Activated CD4-positive, alpha-beta T cell treated with anti-CD3 and anti-CD28 coated beads, Interleukin-10, Interleukin-2, amounts not matched to agents 100 ng/mL and 50 ng/mL, durations not matched to agents 16 hours and 8 hours (primary cell): ENCODE measurements at regions not wholly inside any gene's neighbourhood (a gene's known extent, or its start where the extent isn't known, plus 50 kb on each side); places are given as distances from the start of the nearest gene placed in this dataset.
"Not testable (repeated sequence)": the region's sequence is repeated elsewhere in the genome, so short reads cannot be mapped to it uniquely, and the experiment has no call there.

Experiments used
- DNase-seq: peaks from one replicate; pipeline ENCODE4 v3.0.0-alpha.2; 2020

DNA sequence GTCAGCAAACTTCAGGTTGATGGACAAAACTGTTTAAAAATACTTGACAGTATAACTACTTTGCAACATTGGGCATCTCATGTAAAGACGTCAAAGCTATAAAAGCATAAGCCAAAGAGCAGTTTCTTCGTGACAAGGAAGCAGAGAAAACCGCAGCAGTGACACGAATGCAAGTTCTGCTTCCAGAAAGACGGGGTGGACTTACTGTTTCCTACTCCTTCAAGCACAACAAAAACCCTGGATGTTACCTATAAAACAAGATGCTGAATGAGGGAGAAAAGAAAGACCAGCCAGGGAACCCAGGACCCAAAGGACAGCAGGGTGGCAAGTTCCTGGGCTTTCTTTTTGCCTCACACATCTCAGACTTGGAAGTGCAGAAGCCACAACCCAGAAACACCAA lies 98.0 kb downstream of the DLL1 start:
- DNase-seq, result no peak

DNA sequence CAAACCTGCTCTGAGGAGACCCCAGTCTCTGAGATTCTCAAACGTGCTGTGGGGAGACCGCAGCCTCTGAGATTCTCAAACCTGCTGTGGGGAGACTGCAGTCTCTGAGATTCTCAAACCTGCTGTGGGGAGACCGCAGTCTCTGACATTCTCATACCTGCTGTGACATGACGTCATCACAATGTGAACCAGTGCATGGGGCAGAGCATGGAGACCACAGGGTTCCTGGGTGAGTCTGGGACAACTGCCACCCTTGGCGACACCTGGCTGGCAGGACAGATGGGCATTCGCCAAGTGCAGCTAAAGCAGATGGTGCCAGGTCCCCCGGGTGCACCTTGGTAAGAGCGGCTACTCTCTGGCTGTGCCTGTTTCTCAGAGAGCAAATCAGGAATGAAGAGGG lies 98.8 kb downstream of the DLL1 start:
- not testable (repeated sequence) for DNase-seq

DNA sequence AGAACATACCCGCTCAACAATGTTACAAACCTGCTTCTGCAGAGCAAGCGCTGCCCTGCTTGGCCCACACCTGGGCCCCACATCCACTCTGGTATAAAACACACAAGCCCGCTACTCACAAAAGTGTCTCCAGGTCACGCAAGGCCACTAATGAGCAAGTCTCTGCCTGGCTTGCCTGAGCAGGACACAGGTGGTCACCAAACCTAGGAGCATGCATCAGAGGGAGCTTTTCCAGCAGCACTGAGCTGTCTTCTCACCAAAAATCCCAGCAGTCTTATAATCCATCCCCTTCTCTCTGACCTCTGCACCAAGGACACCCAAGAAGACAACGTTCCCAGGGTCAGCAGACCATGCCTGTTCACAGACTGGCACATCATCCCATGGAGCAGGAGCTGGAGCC lies 100.8 kb downstream of the DLL1 start:
- DNase-seq, result no peak

DNA sequence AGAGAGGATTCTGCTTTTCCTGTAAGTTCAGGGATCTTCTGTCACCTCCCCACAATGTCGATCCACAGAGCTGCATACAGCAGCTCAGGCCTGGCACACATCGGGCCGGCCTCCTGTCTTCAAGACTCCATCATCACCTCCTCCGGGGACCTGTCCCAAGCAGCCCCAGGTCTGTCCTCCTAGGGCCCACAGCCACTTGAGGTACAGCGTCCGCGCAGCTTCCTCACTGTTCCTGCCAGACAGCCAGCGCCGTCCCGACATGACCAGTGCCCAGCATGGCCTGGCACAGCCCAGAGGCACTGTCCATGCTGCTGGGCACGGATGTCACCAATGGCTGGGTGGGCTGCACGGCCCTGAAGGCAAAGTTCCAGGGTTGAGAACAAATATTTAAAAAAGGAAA lies 101.6 kb downstream of the DLL1 start:
- DNase-seq, result no peak

DNA sequence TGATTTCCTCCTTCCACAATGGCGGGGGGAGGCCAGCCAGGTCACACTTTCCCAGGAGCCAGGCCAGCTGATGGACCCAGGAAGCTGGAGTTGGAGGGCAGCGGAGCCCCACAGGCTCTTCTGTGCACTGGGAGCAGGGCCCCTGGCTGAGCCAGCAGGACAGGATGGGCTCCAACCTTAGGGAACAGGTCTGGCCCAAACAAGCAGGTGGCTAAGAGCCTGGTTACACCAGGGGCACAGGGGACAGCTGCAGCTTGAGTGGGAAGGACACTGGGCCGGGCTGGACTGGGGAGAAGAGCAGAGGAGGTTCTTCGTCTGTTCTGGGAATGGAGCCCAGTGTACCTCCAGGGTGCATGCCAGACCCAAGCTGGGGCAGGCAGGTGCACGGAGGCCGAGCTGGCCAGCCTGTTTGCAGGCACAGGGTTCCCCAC lies 102.3 kb downstream of the DLL1 start:
- no peak for DNase-seq

DNA sequence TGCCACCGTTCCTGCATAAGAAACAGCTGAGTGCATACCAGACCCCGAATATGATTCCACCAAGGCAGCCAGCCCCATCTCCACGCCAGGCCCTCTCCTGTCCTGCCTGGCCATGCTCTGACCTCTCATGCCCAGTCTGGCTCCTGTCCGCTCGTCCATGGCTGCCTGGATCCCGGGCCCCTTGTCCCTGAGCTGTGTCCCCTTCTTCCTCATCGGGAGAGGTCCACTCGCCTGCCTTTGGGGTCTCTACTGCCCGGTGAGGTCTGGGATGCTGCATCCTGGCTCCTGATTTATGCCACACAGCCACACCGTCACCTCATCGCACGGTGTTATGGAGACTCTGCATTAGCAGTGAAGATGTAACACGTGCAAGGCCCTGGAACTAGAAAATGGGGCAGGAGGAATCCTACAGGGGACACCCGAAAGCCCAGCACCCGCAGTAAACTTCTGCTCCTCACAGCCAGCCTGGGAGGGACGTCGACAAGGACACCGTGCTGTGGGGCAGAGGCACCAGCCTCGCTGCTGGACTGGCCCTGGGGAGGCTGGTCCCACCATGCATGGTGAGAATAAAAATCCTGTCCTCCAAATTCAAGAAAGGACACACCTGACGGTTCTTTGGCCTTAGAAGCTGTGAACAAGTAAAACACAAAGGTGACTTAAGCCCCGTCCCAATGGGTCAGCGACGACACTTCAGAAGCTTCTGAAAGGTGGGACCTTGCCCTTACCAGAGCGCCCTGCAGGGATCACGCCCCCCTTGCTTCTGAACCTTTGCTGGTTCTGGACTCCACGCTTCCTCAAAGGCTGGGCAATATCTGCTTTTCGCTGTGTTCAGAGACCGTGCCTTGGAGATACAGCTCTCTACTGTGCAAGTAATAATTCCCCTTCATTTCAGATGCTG lies 103.0 kb downstream of the DLL1 start:
- DNase-seq, result no peak

DNA sequence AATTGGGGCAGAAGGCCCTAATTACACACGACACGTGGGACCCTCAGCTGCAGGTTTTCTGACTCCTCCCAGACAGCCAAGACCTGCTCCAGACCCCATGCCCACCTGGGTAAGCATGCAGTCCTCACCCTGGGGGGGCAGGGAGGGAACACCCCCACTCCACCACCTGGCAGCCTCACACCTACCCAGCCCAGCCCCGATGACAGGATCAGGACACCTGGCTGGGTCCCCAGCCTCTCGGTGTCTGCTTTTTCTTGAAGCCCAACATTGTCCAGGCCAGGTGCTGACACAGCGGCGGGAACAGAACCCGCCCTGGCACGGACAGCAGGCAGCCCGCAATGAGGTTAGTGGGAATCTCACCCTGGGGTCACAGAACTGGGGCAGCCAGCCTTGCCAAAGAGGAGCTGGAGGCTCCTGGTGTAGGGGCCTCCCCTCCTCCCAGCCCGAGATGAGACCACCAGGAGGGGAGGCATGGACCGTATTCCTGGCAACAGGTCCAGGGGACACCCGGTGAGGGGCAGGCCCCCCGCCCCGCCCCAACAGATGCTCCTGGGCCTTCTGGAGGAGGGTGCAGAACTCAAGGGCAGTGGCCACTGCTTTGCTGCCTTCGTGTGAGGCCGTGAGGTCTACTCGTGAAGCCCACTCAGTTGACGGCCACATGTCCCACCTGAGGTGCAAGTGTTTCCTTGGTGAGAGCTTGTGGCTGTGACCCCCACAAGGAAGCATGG lies 103.8 kb downstream of the DLL1 start:
- DNase-seq, result no peak

DNA sequence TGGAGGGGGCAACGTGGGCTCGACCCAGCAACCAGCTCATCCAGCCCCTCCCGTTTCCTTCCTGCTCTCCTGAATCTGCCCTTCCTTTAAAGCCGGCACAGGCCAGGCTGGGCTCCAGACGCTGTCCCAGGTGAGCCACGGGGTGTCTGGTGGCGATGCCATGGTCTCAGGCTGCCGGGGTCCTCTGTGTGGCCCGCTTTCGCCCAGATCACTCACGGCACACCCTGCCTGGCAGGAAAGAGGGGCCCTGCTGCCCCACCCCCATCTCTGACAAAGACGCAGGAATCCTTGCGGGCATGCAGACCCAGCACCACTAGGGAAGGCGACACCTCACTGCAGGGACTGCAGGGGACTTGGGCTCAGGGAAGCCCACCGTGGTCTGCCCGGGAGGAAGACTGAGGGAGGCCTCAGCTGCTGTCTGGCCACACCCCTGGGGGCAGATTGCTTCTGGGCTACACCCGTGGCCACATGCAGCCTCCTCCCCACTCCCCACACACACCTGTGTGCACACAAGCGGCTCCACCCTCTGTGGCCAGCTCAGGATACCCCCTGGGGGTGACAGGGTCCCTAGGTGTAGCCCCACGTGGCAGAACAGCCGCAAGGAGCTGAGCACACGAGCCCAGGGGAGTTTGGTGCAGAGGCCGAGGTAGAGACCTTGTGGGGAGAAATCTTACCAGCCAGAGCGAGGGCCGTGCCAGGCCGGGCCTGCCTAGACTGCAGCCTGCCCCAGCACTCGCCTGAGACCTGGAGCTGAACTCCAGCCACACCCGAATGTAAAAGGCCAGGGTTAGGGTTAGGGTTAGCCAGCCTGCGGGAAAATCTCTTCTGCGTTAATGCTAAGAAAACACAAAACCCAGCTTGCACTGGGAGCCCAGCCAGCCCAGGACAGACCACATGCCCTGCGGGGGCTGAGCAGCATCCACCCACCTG lies 104.6 kb downstream of the DLL1 start:
- no peak for DNase-seq

DNA sequence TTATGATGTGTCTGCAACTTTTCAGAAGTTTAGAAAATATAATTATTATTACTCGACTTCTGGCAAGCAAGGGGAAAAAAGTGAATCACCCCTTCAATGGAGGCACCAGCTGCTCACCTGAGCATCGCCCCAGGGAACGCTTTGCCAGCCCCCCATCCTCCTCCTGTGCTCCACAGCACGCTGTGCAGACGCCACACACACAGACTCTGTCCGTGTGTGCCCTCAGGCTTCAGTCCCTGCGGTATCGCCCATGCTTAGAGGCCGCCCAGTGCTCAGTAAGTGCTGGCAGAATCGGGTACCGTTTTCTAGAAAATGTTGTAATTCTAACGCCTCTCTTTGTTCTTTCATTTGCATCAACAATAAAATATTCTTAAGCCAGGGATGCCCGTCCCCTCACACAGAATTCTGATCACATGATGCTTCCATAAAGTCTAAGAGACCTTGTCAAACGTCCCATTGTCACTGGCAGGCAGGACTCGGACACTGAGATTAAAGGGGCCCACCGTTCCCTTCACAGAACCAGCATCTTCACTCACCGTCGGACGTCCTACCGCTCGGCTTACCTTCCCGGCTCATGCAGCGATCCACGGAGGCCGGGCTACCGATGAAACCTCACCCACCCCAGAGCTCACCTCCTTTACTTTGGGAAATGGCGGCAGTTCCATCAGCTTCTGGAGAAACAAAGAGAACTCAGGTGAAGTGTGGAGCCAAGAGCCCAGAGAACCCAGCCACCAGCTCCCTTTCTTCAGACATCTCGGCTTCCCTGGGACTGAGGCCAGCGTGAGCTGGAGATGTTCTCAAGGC lies 105.5 kb downstream of the DLL1 start:
- DNase-seq, result no peak

DNA sequence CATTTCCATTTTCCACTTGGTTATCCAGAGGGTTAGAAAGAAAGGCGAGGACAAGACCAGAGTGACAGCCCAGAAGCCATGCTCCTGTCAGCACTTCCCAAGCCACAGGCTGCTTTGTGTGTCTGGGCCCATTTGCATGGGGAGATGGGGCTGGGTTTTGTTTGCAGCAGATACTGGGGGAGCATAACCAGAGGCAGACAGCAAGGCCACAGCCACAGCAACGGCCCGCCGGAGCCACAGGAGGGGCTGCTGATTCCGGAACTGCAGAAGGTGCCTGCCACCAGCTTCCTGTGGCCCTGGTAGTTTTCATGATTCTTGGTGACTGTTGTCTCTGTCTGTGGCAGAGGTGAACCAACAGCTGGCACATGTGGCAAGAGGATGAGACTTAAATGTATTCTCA lies 106.6 kb downstream of the DLL1 start:
- no peak for DNase-seq

DNA sequence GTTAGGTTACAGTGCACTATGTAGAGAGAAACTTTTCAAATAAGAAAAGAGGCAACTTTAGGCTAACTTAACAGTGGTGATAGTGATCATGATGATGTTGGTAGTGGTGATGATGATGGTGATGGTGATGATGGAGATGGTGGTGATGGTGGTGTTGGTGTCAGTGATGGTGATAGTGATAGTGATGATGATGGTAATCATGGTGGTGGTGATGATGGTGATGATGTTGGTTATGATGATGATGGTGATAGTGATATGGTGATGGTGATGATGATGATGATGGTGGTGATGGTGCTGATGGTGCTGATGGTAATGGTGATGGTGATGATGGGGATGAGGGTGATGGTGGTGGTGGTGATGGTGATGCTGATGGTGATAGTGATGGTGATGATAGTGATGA lies 107.4 kb downstream of the DLL1 start:
- DNase-seq, result no peak

DNA sequence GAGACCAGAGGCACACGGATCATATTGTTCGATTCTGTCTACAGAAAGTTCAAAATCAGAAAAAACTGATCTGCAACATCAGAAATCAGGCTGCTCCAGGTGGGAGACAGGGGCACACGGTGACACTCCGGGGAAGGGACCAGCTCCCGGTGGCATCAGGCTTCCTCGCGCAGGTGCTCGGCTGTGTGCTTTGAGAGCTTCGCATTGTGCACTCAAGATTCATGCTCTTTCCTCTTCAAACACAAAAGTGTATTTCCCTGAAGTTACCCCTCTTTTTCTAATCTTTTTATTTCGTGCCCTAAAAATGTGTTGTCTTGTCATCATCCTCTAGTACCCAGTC lies 108.1 kb downstream of the DLL1 start:
- no peak for DNase-seq

DNA sequence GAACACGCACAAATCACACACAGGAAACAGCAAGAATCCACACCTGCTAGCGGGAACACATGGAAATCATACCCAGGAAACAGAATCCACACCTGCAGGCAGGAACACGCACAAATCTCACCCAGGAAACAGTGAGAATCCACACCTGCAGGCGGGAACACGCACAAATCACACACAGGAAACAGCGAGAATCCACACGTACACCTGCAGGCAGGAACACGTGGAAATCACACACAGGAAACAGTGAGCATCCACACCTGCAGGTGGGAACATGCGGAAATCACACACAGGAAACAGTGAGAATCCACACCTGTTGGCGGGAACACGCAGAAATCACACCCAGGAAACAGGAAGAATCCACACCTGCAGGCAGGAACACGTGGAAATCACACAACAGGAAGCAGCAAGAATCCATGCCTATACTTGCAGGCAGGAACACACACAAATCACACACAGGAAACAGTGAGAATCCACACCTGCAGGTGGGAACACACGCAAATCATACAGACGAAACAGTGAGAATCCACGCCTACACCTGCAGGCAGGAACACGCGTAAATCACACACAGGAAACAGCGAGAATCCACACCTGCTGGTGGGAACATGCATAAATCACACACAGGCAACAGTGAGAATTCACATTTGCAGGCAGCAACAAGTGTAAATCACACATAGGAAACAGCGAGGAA lies 108.6 kb downstream of the DLL1 start:
- no peak for DNase-seq

DNA sequence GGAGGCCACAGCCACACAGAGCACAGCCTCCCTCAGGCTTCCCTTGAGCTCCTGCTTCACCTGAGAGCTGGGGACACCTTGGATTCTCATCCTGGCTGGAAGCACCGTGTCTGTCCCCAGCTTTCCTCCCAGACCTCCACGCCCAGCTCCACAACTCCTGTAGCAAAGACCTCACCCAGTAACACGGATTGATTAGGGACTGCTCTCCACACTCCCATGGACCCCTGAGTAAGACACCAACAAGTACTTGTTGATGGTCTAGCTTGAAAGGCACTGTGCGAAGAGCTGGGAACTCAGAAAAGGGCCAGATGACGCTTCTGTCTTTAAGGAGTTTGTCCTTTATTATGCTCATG lies 109.6 kb downstream of the DLL1 start:
- DNase-seq, result no peak

DNA sequence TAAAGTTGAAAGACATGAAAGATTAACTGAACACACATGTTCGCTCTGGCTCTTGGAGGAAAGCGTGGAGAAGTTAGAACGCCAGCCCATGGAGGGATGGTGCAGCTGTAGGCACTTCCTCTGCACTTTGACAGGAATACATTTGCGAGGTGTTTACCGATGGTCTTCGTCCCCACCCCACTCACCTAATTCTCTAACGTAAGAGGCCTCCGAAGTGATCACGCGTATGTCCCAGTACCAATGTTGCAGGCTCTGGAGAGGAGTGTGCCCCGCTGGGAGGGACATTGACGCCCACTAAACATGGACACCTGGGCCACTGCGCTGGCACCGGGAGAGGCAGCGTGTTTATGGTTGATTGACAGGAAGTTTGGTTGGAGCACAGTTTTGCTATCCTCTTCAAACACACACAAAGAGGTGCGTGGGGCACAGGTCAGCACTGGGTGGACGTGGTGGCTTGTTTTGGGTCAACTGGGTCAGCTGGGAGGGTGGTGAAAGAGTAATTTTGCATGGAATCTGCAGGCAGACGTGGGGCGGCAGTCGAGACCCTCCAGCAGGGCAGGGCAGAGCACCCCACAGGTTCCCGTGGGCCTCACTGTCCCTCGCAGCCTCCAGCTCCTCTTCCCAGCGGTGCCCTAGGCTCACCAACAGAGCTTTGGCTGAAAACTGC lies 110.1 kb downstream of the DLL1 start:
- no peak for DNase-seq

DNA sequence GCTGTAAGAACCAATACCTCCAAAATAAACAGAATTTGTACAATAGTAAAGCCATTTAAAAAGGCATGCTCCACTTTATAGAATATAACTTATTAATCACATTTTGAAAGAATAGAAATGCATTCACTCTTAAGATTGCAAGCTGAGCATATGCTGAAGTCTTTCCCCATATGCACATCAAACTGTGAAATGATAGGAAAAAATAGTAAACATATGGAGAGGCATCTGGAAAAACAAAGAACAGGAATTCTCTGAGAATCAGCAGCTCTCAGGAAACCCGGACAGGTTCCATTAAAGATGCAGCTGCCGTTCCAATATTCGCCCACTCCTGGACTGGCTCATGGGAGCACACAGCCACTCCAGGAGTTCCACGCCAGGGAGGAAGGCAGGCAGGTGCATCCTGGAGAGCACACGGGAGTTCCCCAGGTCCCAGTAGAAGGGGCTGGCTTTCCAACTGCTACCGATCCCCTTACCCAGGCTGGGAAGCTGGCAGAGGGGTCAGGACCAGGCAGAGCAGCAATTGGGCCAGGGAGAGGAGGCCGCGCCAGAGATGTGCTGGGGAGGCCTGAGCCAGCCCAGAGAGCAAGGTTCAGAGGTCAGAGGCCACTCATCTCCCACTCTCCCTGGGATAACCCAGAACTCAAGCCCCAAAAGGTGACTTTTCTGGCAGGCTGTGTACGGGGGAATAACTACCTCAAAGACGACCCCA lies 111.1 kb downstream of the DLL1 start:
- no peak for DNase-seq

DNA sequence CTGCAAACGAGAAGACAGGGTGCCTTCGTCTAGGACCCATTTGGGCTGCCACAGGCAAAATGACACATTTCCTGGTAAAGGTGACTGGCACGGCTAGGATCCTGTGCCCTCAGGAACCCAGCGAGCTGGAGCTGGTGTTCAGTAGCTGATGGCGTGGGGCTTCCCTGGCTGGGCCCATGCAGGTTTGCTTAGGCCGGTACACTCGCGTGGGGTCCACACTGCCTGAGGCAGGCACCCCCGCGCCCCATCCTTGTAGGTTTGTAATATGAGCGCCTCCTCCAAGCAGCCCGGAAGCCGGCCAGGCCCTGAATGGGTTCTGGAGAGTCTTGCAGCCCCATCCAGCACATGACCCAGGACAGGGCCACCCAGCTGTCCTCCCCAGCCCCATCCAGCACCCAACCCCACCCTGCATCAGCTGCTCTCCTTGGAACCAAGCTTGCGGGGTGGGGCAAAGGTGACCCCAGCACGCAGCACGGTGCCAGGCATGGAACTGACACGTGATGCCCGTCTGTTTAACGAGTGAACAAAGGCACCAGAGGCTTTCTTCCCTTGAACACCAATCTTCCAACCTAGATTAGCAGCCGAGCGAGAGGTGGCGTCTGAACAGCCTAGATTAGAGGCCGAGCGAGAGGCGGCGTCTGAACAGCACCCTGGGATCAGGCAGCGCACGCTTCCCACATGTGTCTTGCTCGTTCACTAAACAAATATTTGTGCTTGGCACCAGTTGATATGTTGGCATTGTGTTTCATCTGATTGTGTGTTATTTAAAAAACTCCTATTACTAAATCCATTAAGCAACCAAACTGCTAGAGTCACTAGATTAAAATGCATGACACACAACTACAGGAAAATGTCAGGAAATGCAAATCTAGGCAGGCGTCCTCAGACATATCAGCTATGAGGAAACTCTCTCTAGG lies 112.1 kb downstream of the DLL1 start:
- DNase-seq, result no peak

DNA sequence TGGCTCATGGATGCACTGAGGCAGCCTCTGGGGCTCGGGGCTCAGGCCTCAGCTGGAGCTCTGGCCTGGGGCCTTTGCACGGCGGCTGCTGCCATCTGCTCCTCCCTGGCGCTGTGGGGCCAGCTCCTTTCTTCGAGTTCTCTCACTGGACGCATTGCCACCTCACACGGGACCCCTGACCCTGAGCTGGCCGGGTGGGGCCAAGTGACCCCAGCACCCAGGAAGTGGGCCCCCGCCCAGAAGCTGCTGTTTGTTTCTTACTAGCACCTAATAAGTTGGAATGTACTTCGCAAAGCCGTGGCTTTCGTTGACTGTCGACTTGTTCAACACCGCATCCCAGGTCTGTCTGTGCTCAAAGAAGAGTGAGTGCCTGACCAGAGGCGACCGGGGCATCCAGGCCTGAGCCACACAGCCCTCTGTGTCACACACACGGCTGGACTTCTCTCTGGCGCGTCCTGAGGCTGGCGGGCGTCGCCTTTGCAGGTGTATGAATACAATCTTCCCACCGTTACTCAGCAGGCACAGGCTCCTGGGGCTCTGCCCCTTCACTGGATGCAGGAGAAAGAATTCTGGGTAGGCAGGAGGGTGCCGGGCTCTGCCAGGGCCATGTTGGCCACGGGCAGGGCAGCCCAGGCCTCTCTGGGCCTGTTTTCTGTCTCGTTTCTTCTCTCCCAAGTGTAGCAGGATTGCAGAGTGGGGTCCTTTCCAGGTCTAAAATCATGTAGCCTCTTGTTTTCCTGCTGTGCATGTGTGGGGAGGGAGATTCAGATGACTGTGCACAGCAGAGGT lies 112.9 kb downstream of the DLL1 start:
- DNase-seq, result no peak
